ENCODE measurements at regions not wholly inside any gene's neighbourhood (a gene's known extent, or its start where the extent isn't known, plus 50 kb on each side); places are given as distances from the start of the nearest gene placed in this dataset.

- H2BK15ac ChIP-seq (ENCODE audit: low read depth, low read length), result no peak overlapping the region
- H2BK20ac ChIP-seq (ENCODE audit: low read depth, low read length, poor library complexity, severe bottlenecking), result no peak overlapping the region
- Mint-ChIP-seq H3K9me3 (no peaks in the 10 kb centered on the region; a peak in 3 of 5 replicates), H3K27me3 (ENCODE audit: low read depth) (no peaks in the 10 kb centered on the region), H3K4me1 (no peaks in the 10 kb centered on the region), H3K4me3 (no peak overlapping the region), H3K36me3 (ENCODE audit: insufficient read depth in 1 of 3, low read depth in 3 of 3) (peaks cover 0 to 4% (median 0%) of the 10 kb centered on the region in 3 experiments; a peak in 2 of 7 replicates), H3K27ac (peak overlapping the region in 1 of 3 experiments; percentile 68; a peak in 1 of 7 replicates)
- H4K91ac ChIP-seq (ENCODE audit: insufficient read length, low read depth, low read length), result no peak overlapping the region
- DNase-seq, result no peak
- no peak overlapping the region for H2AFZ ChIP-seq (ENCODE audit: low read length)
- no peaks in the 10 kb centered on the region for H4K20me1 ChIP-seq (ENCODE audit: control insufficient read depth, insufficient read depth, insufficient read length)
- WGBS (ENCODE audit: extremely low coverage, insufficient read length, low lambda C conversion rate), result no CpG with 5 or more reads among the region's 10 CpGs
- H3K27ac ChIP-seq (ENCODE audit: insufficient read length, low read depth, low read length), result no peak overlapping the region
- no peak overlapping the region for H3K14ac ChIP-seq (ENCODE audit: insufficient read depth, low read length)
- no peak overlapping the region for H4K8ac ChIP-seq (replicated peaks; ENCODE audit: insufficient read length, low read depth, low read length)
- H3K79me1 ChIP-seq (ENCODE audit: insufficient read depth, low read depth, low read length, poor library complexity, severe bottlenecking), result no peaks in the 10 kb centered on the region
- H3K9me3 ChIP-seq (ENCODE audit: control insufficient read depth, low read depth, low read length), result no peaks in the 10 kb centered on the region
- H3K4me2 ChIP-seq (ENCODE audit: insufficient read depth, insufficient read length, low read length), result no peak overlapping the region
- TF ChIP-seq CTCF (conservative IDR thresholded peaks at IDR 0.05), result no peak
- H3K23ac ChIP-seq (ENCODE audit: insufficient read length, low read depth, low read length), result no peak overlapping the region
- no peak overlapping the region for H2BK5ac ChIP-seq (ENCODE audit: insufficient read length, low read length)
- no peak overlapping the region for H2BK120ac ChIP-seq (ENCODE audit: low read depth, low read length, poor library complexity, severe bottlenecking)
- no peak overlapping the region for H2AK5ac ChIP-seq (ENCODE audit: insufficient read length, low read length)
- H3K27me3 ChIP-seq (ENCODE audit: insufficient read depth, low read length), result no peaks in the 10 kb centered on the region
- no peak overlapping the region for H3K9ac ChIP-seq (ENCODE audit: extremely low read depth, insufficient read length, low read length)
- H3K79me2 ChIP-seq (ENCODE audit: insufficient read depth, low read length), result no peaks in the 10 kb centered on the region
- no peaks in the 10 kb centered on the region for H3K4me1 ChIP-seq (ENCODE audit: insufficient read depth, low read length)
- no peak overlapping the region for H3T11ph ChIP-seq (ENCODE audit: low read length)
- no peak overlapping the region for H4K5ac ChIP-seq (ENCODE audit: insufficient read length, low read depth, low read length)
- no peak overlapping the region for H3K56ac ChIP-seq (ENCODE audit: insufficient read length, low read depth, low read length)
- H3K4ac ChIP-seq (ENCODE audit: low read depth, low read length), result no peak overlapping the region
- no peak overlapping the region for H3K18ac ChIP-seq (ENCODE audit: insufficient read length, low read depth, low read length)
- H2BK12ac ChIP-seq (ENCODE audit: insufficient read length, low read depth, low read length), result no peak overlapping the region
- H3K23me2 ChIP-seq (ENCODE audit: insufficient read length, low read depth, low read length, poor library complexity, severe bottlenecking), result no peaks in the 10 kb centered on the region
Measured at GRCh38 chr2:187177253-187177652, 270.8 kb downstream of the CALCRL start.
